OCI-LY3 (cell line): ENCODE measurements at regions not wholly inside any gene's neighbourhood (a gene's known extent, or its start where the extent isn't known, plus 50 kb on each side); places are given as distances from the start of the nearest gene placed in this dataset.

Experiments used
- H2AFZ ChIP-seq: fragments of 200-600, 300-600 bp; shearing (Covaris generic); 2 replicates; pipeline ENCODE4 v1.6.0; 2014; ENCODE audit warnings: antibody characterized with exemption, low read depth, low read length
- H3K27ac ChIP-seq: fragments of 200-600, 300-600 bp; sonication (generic); 2 replicates; pipeline ENCODE4 v1.5.1; 2014; ENCODE audit warnings: mild to moderate bottlenecking, low read length, moderate library complexity, mixed read lengths
- H3K27me3 ChIP-seq: fragments of 200-600, 300-600 bp; sonication (generic); 2 replicates; pipeline ENCODE4 v1.6.1; 2014; ENCODE audit warnings: low read depth, low read length, mixed read lengths
- H3K36me3 ChIP-seq: fragments of 200-600, 300-600 bp; sonication (generic); replicated peaks from 2 replicates; pipeline ENCODE3; 2014; ENCODE audit warnings: low read depth, low read length, mixed read lengths
- H3K4me1 ChIP-seq: fragments of 300-600, 200-600 bp; sonication (generic); 2 replicates; pipeline ENCODE4 v1.6.1; 2014; ENCODE audit warnings: low read length, mixed read lengths
- H3K4me2 ChIP-seq: fragments of 200-600, 300-600 bp; sonication (generic); 2 replicates; pipeline ENCODE4 v1.6.1; 2014; ENCODE audit warnings: low read length, mixed read lengths
- H3K4me3 ChIP-seq: fragments of 300-600, 200-600 bp; sonication (generic); 2 replicates; pipeline ENCODE4 v1.5.1; 2014; ENCODE audit warnings: antibody characterized with exemption, mild to moderate bottlenecking, low read length, moderate library complexity
- H3K79me2 ChIP-seq: fragments of 300-600, 200-600 bp; shearing (Covaris generic); 2 replicates; pipeline ENCODE4 v1.6.1; 2014; ENCODE audit warnings: mild to moderate bottlenecking, low read length, mixed read lengths
- H3K9ac ChIP-seq: fragments of 300-600, 200-600 bp; shearing (Covaris generic); 2 replicates; pipeline ENCODE4 v1.6.0; 2014; ENCODE audit warnings: mild to moderate bottlenecking, low read length, moderate library complexity
- H3K9me3 ChIP-seq: fragments of 200-600, 300-600 bp; shearing (Covaris generic); 2 replicates; pipeline ENCODE4 v1.6.1; 2014; ENCODE audit warnings: low read length, mixed read lengths; ENCODE audit not compliant: insufficient read depth
- H4K20me1 ChIP-seq: fragments of 200-600, 300-600 bp; sonication (generic); 2 replicates; pipeline ENCODE4 v1.6.1; 2016; ENCODE audit warnings: low read length, mixed read lengths; ENCODE audit not compliant: insufficient read depth
- CTCF ChIP-seq: fragments of 200-600, 300-600 bp; sonication (generic); IDR thresholded peaks from 2 replicates; pipeline ENCODE4 v1.5.1; 2014; ENCODE audit warnings: antibody characterized with exemption, low read length, low read depth
- EZH2phosphoT487 ChIP-seq: fragments of 200-600 bp; shearing (Covaris generic); IDR thresholded peaks from 2 replicates; pipeline ENCODE4 v1.6.1; 2018; ENCODE audit warnings: antibody characterized with exemption, mixed run types, low read depth

GRCh38 chrX:18102006-18102405 is 118.7 kb downstream of the BEND2 start:
- H2AFZ ChIP-seq, result no peak overlapping the region
- no peak overlapping the region for H3K4me3 ChIP-seq
- no peak overlapping the region for H3K27ac ChIP-seq
- H3K79me2 ChIP-seq, result no peaks in the 10 kb centered on the region
- no peak overlapping the region for H3K4me2 ChIP-seq
- H4K20me1 ChIP-seq, result no peaks in the 10 kb centered on the region
- TF ChIP-seq EZH2phosphoT487 (no peak), CTCF (no peak)
- no peaks in the 10 kb centered on the region for H3K27me3 ChIP-seq
- H3K36me3 ChIP-seq, result no peaks in the 10 kb centered on the region
- H3K9ac ChIP-seq, result no peak overlapping the region
- H3K4me1 ChIP-seq, result no peaks in the 10 kb centered on the region
- no peaks in the 10 kb centered on the region for H3K9me3 ChIP-seq

DNA sequence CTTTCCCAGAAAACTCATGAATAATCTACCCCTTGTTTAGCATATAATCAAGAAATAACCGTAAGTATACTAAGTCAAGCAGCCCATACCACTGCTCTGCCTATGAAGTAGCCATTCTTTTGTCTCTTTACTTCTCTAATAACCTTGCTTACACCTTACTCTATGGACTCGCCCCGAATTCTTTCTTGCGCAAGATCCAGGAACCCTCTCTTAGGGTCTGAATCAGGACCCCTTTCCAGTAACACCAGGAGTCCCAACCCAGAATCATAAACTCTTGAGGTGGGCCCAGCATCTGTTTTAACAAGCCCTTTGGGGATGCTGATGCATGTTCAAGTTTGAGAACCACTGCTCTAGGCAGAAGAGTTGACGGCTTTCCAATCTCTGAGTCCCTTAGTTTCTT is 119.6 kb downstream of the BEND2 start:
- no peaks in the 10 kb centered on the region for H4K20me1 ChIP-seq
- H3K4me1 ChIP-seq, result no peaks in the 10 kb centered on the region
- no peak overlapping the region for H3K27ac ChIP-seq
- no peak overlapping the region for H3K4me2 ChIP-seq
- H3K27me3 ChIP-seq, result no peaks in the 10 kb centered on the region
- H3K9me3 ChIP-seq, result no peaks in the 10 kb centered on the region
- no peak overlapping the region for H3K9ac ChIP-seq
- no peaks in the 10 kb centered on the region for H3K36me3 ChIP-seq
- no peak overlapping the region for H3K4me3 ChIP-seq
- H3K79me2 ChIP-seq, result no peaks in the 10 kb centered on the region
- TF ChIP-seq CTCF (no peak), EZH2phosphoT487 (no peak)
- H2AFZ ChIP-seq, result no peak overlapping the region

DNA sequence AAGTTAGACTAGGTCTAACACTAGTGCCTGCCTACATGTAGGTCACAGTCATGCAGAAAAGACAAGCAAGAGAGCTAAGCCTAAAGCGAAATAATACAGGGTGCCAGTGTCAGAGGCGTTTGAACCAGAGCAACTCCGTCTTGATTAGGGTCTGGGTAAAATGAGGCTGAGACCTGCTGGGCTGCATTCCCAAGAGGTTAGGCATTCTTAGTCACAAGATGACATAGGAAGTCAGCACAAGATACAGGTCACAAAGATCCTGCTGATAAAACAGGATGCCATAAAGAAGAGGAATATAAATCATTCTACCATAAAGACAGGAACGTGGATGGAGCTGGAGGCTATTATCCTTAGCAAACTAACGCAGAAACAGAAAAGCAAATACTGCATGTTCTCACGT is 120.9 kb downstream of the BEND2 start:
- no peaks in the 10 kb centered on the region for H4K20me1 ChIP-seq
- H3K4me1 ChIP-seq, result no peaks in the 10 kb centered on the region
- H3K9ac ChIP-seq, result no peak overlapping the region
- H3K9me3 ChIP-seq, result no peaks in the 10 kb centered on the region
- H3K4me2 ChIP-seq, result no peak overlapping the region
- H3K27ac ChIP-seq, result no peak overlapping the region
- H3K4me3 ChIP-seq, result no peak overlapping the region
- H2AFZ ChIP-seq, result no peak overlapping the region
- TF ChIP-seq EZH2phosphoT487 (no peak), CTCF (no peak)
- no peaks in the 10 kb centered on the region for H3K27me3 ChIP-seq
- H3K36me3 ChIP-seq, result no peaks in the 10 kb centered on the region
- no peaks in the 10 kb centered on the region for H3K79me2 ChIP-seq

DNA sequence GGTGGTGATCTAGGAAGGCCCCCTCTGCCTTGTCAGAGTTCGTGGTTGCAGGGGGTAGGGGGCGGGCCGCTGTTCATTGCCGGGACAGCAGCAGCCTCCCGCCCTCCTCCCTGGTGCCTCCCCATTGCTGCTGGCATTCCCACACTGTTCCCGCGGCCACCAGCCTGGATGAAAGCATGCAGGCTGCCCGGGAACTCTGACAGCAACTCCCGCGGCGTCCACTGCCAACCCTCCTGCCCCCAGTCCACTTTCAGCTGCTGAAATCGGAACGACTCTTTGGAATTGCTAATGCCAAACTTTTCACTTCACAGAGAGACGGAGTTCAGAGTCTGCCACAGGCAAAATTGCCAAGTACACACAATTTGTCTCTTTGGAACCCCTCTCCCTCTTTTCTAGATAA is 121.9 kb downstream of the BEND2 start:
- Histone ChIP-seq H3K4me2 (no peak overlapping the region), H3K36me3 (no peaks in the 10 kb centered on the region), H3K4me1 (no peaks in the 10 kb centered on the region), H2AFZ (no peak overlapping the region), H3K9me3 (no peaks in the 10 kb centered on the region), H3K4me3 (no peak overlapping the region), H3K27me3 (no peaks in the 10 kb centered on the region), H3K27ac (no peak overlapping the region), H3K9ac (no peak overlapping the region), H4K20me1 (no peaks in the 10 kb centered on the region), H3K79me2 (no peaks in the 10 kb centered on the region)
- TF ChIP-seq EZH2phosphoT487 (no peak), CTCF (no peak)
